ENCODE measurements at regions not wholly inside any gene's neighbourhood (a gene's known extent, or its start where the extent isn't known, plus 50 kb on each side); places are given as distances from the start of the nearest gene placed in this dataset.

GRCh38 chr9:13971966-13972655, 341.8 kb downstream of the NFIB start:
- no peaks in the 10 kb centered on the region for H3K4me1 ChIP-seq (ENCODE audit: control insufficient read depth, extremely low read depth, insufficient read depth, low read length)
- no peak for DNase-seq (ENCODE audit: low read depth, low spot score)
- peak; percentile 23 for FAIRE-seq

GRCh38 chr9:13971415-13971814, 342.5 kb downstream of the NFIB start:
- no peak overlapping the region for H3K27ac ChIP-seq (ENCODE audit: control insufficient read depth, insufficient read depth, low read length)
- no peaks in the 10 kb centered on the region for H3K27me3 ChIP-seq (ENCODE audit: control insufficient read depth, extremely low read depth, insufficient read depth, low read length)
- no peaks in the 10 kb centered on the region for H3K4me1 ChIP-seq (ENCODE audit: control insufficient read depth, extremely low read depth, insufficient read depth, low read length)
- H2AFZ ChIP-seq (ENCODE audit: control insufficient read depth, low read length): no peak overlapping the region
- H3K79me2 ChIP-seq (ENCODE audit: control insufficient read depth, insufficient read depth, low read length): no peaks in the 10 kb centered on the region
- FAIRE-seq (no peak), DNase-seq (ENCODE audit: low read depth, low spot score) (no peak)
- no peaks in the 10 kb centered on the region for H3K36me3 ChIP-seq (ENCODE audit: control insufficient read depth in 2 of 2, extremely low read depth in 1 of 2, insufficient read depth in 2 of 2, low read length in 2 of 2)
- dilution Hi-C loops (cut with MboI; ENCODE audit: extremely low pct_ligation_motif_present, low sequenced_read_pairs): no loop called here
- no peak overlapping the region for H3K4me2 ChIP-seq (ENCODE audit: control insufficient read depth, extremely low read depth, insufficient read depth, low read depth, low read length)
- no peaks in the 10 kb centered on the region for H3K9me3 ChIP-seq (ENCODE audit: control insufficient read depth, low read depth, low read length)
- H3K9ac ChIP-seq (ENCODE audit: control insufficient read depth, extremely low read depth, insufficient read depth, low read length): no peak overlapping the region
- TF ChIP-seq EZH2 (IDR thresholded peaks at IDR 0.05; ENCODE audit: low read length) (no peak), CTCF (optimal IDR thresholded peaks at IDR 0.05 in 1 of 3, IDR thresholded peaks at IDR 0.05 in 1 of 3, conservative IDR thresholded peaks at IDR 0.05 in 1 of 3; ENCODE audit: extremely low read depth in 1 of 3, insufficient read depth in 2 of 3, low read length in 3 of 3) (no peak)
- H3K9me1 ChIP-seq (ENCODE audit: control insufficient read depth, extremely low read depth, insufficient read depth, low read length): no peaks in the 10 kb centered on the region
- no peaks in the 10 kb centered on the region for H4K20me1 ChIP-seq (ENCODE audit: control insufficient read depth, extremely low read depth, insufficient read depth, low read length)
- no peak overlapping the region for H3K4me3 ChIP-seq (ENCODE audit: control insufficient read depth in 2 of 3, extremely low read depth in 1 of 3, insufficient read depth in 2 of 3, low read depth in 1 of 3, low read length in 3 of 3)

More at GRCh38 chr9:13971966-13972655, 341.8 kb downstream of the NFIB start:
- no peaks in the 10 kb centered on the region for H3K9me3 ChIP-seq (ENCODE audit: control insufficient read depth, low read depth, low read length)
- H4K20me1 ChIP-seq (ENCODE audit: control insufficient read depth, extremely low read depth, insufficient read depth, low read length): no peaks in the 10 kb centered on the region
- dilution Hi-C loops (cut with MboI; ENCODE audit: extremely low pct_ligation_motif_present, low sequenced_read_pairs): no loop called here
- H3K27ac ChIP-seq (ENCODE audit: control insufficient read depth, insufficient read depth, low read length): no peak overlapping the region
- no peak overlapping the region for H2AFZ ChIP-seq (ENCODE audit: control insufficient read depth, low read length)
- no peaks in the 10 kb centered on the region for H3K79me2 ChIP-seq (ENCODE audit: control insufficient read depth, insufficient read depth, low read length)
- no peak overlapping the region for H3K4me2 ChIP-seq (ENCODE audit: control insufficient read depth, extremely low read depth, insufficient read depth, low read depth, low read length)
- TF ChIP-seq EZH2 (IDR thresholded peaks at IDR 0.05; ENCODE audit: low read length) (no peak), CTCF (optimal IDR thresholded peaks at IDR 0.05 in 1 of 3, IDR thresholded peaks at IDR 0.05 in 1 of 3, conservative IDR thresholded peaks at IDR 0.05 in 1 of 3; ENCODE audit: extremely low read depth in 1 of 3, insufficient read depth in 2 of 3, low read length in 3 of 3) (no peak)
- H3K27me3 ChIP-seq (ENCODE audit: control insufficient read depth, extremely low read depth, insufficient read depth, low read length): no peaks in the 10 kb centered on the region
- H3K9me1 ChIP-seq (ENCODE audit: control insufficient read depth, extremely low read depth, insufficient read depth, low read length): no peaks in the 10 kb centered on the region
- H3K9ac ChIP-seq (ENCODE audit: control insufficient read depth, extremely low read depth, insufficient read depth, low read length): no peak overlapping the region
- no peak overlapping the region for H3K4me3 ChIP-seq (ENCODE audit: control insufficient read depth in 2 of 3, extremely low read depth in 1 of 3, insufficient read depth in 2 of 3, low read depth in 1 of 3, low read length in 3 of 3)
- H3K36me3 ChIP-seq (ENCODE audit: control insufficient read depth in 2 of 2, extremely low read depth in 1 of 2, insufficient read depth in 2 of 2, low read length in 2 of 2): no peaks in the 10 kb centered on the region

All from keratinocyte (primary cell).